Embryonic facial prominence (tissue), 1 donor: ENCODE measurements at regions not wholly inside any gene's neighbourhood (a gene's known extent, or its start where the extent isn't known, plus 50 kb on each side); places are given as distances from the start of the nearest gene placed in this dataset.
"Not testable (repeated sequence)": the region's sequence is repeated elsewhere in the genome, so short reads cannot be mapped to it uniquely, and the experiment has no call there.

ENCODE experiments used
- DNase-seq: peaks from one replicate; pipeline ENCODE4 v3.0.0-alpha.2; 2016; ENCODE audit errors: extremely low spot score

DNA sequence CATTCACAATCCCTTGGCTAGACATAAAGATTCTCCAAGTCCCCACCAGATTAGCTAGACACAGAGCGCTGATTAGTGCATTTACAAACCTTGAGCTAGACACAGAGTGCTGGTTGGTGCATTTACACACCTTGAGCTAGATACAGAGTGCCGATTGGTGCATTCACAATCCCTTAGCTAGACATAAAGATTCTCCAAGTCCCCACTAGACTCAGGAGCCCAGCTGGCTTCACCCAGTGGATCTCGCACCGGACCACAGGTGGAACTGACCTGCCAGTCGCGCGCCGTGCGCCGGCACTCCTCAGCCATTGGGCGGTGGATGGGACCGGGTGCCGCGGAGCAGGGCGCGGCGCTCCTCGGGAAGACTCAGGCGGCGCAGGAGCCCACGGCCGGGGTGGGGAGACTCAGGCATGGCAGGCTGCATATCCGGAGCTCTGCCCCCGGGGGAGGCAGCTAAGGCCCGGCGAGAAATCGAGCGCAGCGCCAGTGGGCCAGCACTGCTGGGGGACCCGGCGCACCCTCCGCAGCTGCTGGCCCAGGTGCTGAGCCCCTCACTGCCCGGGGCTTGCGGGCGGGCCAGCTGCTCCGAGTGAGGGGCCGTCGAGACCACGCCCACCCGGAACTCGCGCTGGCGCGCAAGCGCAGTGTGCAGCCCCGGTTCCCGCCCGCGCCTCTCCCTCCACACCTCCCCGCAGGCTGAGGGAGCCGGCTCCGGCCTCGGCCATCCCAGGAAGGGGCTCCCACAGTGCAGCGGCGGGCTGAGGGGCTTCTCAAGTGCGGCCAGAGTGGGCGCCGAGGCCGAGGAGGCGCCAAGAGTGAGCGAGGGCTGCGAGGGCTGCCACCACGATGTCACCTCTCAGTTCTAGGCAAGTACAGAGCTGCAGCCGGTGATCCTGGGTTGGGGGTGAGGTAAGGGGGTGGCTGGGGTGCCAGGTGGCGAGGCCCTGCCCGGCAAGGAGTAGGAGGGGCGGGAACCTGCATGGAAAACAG is 773.7 kb upstream of the CITED2 start:
- DNase-seq: not testable (repeated sequence)

DNA sequence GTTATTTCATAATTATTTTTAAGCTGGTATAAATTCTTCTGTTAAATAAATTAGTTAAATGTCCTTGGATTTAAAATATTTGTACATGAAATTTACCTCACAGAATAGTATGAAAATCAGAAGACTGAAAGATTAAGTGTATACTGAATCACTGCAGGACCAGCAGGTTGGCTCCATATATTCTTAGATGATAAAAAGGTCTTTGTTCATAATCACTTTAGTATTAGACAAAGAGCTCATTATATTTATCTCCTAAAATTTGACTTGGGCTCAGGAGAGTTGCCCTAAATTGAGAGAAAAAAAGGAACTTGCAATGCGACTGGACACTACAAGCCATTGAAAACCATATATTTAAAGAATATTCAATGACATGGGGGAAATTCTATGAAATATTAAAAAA is 766.4 kb upstream of the CITED2 start:
- no peak for DNase-seq

GRCh38 chr6:140138311-140139010 is 764.0 kb upstream of the CITED2 start:
- no peak for DNase-seq

DNA sequence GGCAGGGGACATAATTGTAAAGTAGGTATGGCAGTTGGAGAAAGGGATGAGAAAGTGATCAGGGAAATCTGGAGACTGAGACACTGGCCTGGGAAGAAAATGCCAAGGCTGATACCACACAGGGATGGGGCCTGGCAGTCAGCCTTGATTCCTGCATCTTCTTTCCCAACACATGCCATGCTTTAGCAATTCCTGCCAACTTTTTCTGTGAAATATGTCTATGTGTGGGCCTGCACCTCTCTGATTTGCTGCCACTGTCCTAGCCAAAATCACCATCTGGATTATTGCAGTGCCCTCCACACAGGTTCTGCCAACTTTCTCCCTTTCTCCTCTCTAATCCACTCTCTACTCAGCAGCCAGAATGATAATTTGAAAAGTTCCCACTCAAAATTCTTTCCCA is 759.8 kb upstream of the CITED2 start:
- DNase-seq: no peak

DNA sequence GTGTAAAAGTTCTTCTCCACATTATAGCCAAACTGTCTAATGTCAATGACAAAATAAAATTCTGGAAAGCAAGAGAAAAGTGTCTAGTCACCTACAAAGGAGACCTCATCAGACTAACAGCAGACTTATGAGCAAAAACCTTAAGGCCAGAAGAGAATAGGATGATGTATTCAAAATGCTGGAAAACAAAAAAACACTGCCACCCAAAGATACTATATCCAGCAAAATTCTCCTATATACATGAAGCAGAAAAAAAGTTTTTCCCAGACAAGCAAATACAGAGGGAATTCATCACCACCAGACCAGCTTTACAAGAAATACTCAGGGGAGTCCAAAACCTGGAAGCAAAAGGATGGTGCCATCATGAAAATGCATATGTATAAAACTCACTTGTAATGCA is 755.6 kb upstream of the CITED2 start:
- DNase-seq: no peak

- no peak for DNase-seq
Observed at GRCh38 chr6:140124498-140124897, 750.0 kb upstream of the CITED2 start.

DNA sequence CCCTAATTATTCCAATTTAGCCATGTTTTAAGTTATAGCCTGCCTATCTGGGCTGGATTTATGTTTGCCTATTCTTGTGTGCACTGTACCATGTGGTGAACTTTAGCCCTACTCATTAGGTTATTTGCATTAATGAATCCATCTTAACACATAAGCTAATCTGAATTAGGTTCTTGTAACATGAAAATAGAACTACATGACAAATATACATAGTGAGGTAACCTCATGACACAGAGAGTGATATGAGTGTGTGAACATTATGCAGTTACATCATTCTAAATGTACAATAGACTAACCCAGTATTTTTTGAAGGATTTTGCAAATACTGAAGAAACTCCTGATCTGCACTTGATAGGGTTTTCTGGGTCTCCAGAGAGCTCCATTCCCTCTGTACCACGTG is 733.7 kb upstream of the CITED2 start:
- DNase-seq: no peak

GRCh38 chr6:140107216-140107615 is 732.8 kb upstream of the CITED2 start:
- no peak for DNase-seq

GRCh38 chr6:140105857-140106256 is 731.4 kb upstream of the CITED2 start:
- no peak for DNase-seq

- no peak for DNase-seq
Observed at GRCh38 chr6:140105241-140105640, 730.8 kb upstream of the CITED2 start.

- no peak for DNase-seq
Observed at GRCh38 chr6:140101818-140102217, 727.4 kb upstream of the CITED2 start.

GRCh38 chr6:140101367-140101766 is 726.9 kb upstream of the CITED2 start:
- DNase-seq: no peak

GRCh38 chr6:140095532-140095931 is 721.1 kb upstream of the CITED2 start:
- no peak for DNase-seq

DNA sequence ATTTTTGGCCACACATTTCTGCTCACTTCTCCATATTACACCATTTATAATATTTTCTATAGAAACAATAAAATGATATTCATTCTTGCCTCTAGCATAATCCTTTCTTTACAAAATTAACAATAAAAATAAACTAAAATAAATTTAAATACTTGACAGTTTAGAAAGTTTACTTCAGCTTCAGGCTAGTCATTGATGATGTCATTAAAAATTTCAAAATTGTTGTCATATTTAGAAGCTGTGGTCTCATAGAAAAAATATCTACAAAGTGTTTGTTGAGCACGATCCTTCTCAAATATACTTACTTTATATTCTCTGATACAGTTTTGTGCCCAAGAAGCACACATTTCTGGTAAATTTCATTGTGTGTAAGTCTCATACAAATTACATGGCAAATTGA is 717.4 kb upstream of the CITED2 start:
- DNase-seq: no peak

DNA sequence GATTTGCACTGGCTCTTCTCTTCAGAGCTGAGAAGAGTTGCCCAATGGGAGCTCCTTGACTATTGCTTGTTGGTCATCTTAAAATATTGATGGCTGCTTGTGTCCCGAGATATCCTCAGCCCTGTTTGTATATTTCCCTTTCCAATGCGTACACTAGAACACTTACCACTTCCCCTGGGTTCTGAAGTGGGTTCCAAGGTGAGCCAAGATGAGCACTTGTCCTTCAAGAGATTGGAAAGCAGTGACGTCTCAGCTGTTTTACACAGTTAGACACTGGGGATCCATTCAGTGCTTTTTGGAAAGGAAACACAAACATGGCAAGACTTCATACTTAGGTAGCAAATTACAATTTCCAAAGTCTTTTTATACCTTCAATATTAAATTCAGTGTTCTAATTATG is 716.4 kb upstream of the CITED2 start:
- DNase-seq: no peak

GRCh38 chr6:140083375-140083774 is 708.9 kb upstream of the CITED2 start:
- DNase-seq: no peak

DNA sequence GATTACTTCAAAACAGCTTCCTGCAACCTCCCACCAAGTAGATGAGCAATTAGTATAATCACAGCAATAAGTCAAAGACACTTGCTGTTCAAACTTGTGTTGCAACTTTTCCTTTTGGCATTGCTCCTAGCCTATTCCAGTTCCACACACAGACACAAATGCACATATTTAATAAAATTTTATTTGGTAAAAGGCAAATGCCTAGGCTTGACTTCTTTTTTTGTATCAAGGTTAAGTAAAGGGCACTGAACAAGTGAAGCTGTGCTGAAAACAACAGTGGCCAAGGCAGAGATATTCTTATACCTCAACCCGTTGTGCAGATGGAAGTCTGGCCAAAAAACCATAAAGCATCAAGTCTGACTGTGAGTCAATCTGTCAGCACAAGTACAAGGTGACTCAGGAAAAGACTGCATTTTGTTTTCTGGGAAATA is 708.4 kb upstream of the CITED2 start:
- DNase-seq: no peak

DNA sequence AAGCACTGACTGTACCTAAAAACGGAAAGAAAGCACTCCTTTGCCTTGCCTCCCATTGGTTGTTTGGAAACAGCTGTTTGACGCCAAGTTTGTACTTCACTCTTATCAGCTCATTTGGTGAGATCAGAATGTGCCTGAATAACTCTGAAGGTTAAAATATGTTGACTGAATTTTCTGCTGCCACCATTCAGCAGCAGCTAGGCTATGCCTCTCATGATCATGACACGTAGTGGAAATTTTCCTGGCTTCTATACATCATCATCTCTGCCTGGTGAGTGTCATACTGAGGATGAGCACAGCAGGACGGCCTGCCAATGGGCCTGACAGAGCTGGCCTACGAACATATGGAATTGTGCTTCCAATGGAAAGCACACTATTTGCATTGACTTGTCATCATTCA is 704.9 kb upstream of the CITED2 start:
- no peak for DNase-seq

GRCh38 chr6:140078561-140079125 is 704.2 kb upstream of the CITED2 start:
- no peak for DNase-seq

GRCh38 chr6:140077827-140078560 is 703.5 kb upstream of the CITED2 start:
- peak; percentile 31 for DNase-seq

DNA sequence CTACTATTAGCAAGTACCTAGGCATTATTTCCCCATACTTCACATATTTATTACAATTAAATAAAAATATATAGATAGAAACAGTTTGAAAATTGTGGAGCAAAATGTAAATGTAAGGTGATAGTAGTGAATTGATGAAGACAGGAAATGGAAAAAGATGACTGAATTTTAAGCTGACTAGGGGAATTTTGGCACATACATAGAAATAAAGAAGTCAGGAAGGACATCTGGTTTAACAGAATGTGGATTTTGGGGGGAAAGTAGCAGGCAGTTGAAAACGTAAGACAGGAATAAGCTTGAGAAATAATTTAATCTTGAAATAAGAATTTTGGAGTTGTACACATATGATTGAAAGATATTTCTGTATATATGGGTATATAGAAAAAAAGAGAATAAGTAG is 701.7 kb upstream of the CITED2 start:
- no peak for DNase-seq

DNA sequence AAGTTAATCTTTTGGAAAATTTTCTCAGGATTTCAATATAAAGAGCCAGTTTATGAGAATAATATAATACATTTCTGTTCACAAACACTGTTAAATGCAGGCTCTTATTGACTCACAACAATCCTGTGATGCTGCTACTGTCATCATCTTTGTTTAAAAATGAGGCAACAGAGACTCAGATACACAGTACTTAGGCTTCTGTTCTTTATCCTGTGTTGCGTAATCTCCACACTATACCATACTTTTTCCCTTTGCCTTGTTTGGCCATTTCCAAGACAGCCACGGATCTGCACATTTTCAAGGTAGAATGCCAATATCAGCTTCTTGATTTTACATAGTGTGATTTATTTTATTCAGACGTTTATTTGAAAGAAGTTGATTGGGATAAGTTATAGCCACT is 699.0 kb upstream of the CITED2 start:
- DNase-seq: no peak
